Peyer's patch (tissue), 4 donors: ENCODE measurements at regions not wholly inside any gene's neighbourhood (a gene's known extent, or its start where the extent isn't known, plus 50 kb on each side); places are given as distances from the start of the nearest gene placed in this dataset.

Source experiments
- POLR2A ChIP-seq, 2 donors: fragments of 450-650 bp; IDR thresholded peaks; one replicate each; pipeline ENCODE4 v1.5.1; 2017; ENCODE audit warnings: antibody characterized with exemption in 2 of 2, mild to moderate bottlenecking in 2 of 2, moderate library complexity in 2 of 2
- TF ChIP-seq, protein P1 (sequence below), 6 experiments: fragments of 450-650 bp in 4 of 6; fragments of 200-600 bp in 2 of 6; sonication (generic) in 1 of 6; IDR thresholded peaks; one replicate each; pipeline ENCODE4 v1.5.1; 2017 to 2019; ENCODE audit warnings: antibody characterized with exemption in 6 of 6, mild to moderate bottlenecking in 3 of 6, moderate library complexity in 1 of 6

DNA sequence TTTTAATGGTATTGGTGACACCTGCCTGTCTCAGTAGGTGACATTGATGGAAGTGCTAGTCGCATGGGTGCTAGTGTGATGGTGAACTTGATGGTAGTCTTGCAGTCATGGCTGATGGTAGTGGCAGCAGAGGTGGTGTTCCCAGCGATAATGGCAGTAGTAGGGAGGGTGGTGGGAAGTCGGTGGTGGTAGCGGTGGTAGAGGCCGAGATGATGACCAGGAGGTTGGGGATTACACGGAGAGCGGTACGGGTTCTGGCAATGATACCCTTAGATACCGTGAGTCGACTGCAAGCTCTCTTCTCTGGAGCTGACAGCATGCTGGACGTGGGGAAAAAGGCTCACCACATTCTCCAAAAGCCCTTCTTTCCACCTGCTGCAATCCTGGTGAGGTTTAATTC, 99.4 kb upstream of the SLC2A1 start:
- TF ChIP-seq, protein P1, sequence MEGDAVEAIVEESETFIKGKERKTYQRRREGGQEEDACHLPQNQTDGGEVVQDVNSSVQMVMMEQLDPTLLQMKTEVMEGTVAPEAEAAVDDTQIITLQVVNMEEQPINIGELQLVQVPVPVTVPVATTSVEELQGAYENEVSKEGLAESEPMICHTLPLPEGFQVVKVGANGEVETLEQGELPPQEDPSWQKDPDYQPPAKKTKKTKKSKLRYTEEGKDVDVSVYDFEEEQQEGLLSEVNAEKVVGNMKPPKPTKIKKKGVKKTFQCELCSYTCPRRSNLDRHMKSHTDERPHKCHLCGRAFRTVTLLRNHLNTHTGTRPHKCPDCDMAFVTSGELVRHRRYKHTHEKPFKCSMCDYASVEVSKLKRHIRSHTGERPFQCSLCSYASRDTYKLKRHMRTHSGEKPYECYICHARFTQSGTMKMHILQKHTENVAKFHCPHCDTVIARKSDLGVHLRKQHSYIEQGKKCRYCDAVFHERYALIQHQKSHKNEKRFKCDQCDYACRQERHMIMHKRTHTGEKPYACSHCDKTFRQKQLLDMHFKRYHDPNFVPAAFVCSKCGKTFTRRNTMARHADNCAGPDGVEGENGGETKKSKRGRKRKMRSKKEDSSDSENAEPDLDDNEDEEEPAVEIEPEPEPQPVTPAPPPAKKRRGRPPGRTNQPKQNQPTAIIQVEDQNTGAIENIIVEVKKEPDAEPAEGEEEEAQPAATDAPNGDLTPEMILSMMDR (IDR thresholded peaks at IDR 0.05) = no peak
- no peak for TF ChIP-seq POLR2A (IDR thresholded peaks at IDR 0.05)
